Muscle layer of duodenum (tissue), 2 donors: ENCODE measurements at regions not wholly inside any gene's neighbourhood (a gene's known extent, or its start where the extent isn't known, plus 50 kb on each side); places are given as distances from the start of the nearest gene placed in this dataset.

Experiments
- H3K27ac ChIP-seq: one replicate; pipeline ENCODE4 v1.7.0; 2013; ENCODE audit warnings: mild to moderate bottlenecking, low read length
- H3K27me3 ChIP-seq: one replicate; pipeline ENCODE4 v1.7.0; 2013; ENCODE audit warnings: low read depth, mild to moderate bottlenecking, control low read depth, low read length
- H3K36me3 ChIP-seq, 2 donors: one replicate each; pipeline ENCODE4 v1.7.0; 2013; ENCODE audit warnings: low read length in 2 of 2, control low read depth in 1 of 2, mild to moderate bottlenecking in 1 of 2; ENCODE audit not compliant: insufficient read depth in 2 of 2, control insufficient read depth in 1 of 2
- H3K4me1 ChIP-seq, 2 donors: one replicate each; pipeline ENCODE4 v1.7.0; 2013; ENCODE audit warnings: low read length in 2 of 2, mild to moderate bottlenecking in 2 of 2, control low read depth in 1 of 2, moderate library complexity in 1 of 2; ENCODE audit not compliant: insufficient read depth in 2 of 2, control insufficient read depth in 1 of 2
- H3K4me3 ChIP-seq, 2 donors: one replicate each; pipeline ENCODE4 v1.7.0; 2013; ENCODE audit warnings: low read length in 2 of 2, low read depth in 1 of 2, mild to moderate bottlenecking in 1 of 2
- H3K9me3 ChIP-seq, 2 donors: one replicate each; pipeline ENCODE4 v1.7.0; 2013; ENCODE audit warnings: low read length in 2 of 2, control low read depth in 1 of 2, mild to moderate bottlenecking in 1 of 2; ENCODE audit not compliant: control insufficient read depth in 1 of 2
- donor health status: healthy.

DNA sequence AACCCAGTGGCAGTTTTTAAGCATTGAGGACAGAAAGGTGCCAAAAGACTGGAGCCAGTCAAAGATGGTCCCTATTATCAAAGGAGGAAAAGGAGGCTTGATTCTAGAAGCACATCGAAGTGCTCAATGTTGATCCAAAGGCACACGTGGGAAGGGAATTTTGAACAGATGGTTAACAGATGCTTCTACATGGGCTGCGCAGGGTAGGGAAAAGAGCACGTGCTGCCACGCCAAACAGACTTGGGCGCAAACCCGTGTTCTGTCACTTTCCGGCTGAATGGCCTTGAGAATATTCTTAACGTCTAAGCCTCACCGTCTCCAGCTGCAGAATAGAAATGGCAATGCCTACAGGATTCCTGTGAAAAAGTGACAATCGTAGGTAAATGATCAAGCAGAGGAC, 217.9 kb upstream of the MTNR1B start:
- Histone ChIP-seq H3K9me3 (no peaks in the 10 kb centered on the region), H3K4me3 (no peak overlapping the region), H3K27ac (no peak overlapping the region), H3K36me3 (no peaks in the 10 kb centered on the region), H3K4me1 (no peaks in the 10 kb centered on the region), H3K27me3 (no peaks in the 10 kb centered on the region)

DNA sequence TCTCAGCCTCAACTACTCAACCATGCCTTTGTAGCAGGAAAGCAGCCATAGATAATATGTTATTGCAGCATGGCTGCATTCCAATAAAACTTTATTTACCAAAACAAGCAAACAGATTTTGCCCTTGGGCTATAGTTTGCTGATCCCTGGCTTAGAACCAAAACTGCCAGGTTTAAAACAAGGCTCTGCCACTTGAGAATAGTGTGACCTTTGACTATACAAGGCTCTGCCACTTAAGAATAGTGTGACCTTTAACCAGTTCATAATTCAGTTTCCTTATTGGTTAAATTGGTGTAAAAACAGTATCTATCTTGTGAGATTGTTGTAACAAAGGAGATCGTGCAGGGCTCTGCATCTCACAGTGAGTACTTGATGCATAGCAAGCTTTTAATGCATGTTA, 217.3 kb upstream of the MTNR1B start:
- Histone ChIP-seq H3K4me3 (no peak overlapping the region), H3K9me3 (no peaks in the 10 kb centered on the region), H3K36me3 (no peaks in the 10 kb centered on the region), H3K27ac (no peak overlapping the region), H3K27me3 (no peaks in the 10 kb centered on the region), H3K4me1 (no peaks in the 10 kb centered on the region)

DNA sequence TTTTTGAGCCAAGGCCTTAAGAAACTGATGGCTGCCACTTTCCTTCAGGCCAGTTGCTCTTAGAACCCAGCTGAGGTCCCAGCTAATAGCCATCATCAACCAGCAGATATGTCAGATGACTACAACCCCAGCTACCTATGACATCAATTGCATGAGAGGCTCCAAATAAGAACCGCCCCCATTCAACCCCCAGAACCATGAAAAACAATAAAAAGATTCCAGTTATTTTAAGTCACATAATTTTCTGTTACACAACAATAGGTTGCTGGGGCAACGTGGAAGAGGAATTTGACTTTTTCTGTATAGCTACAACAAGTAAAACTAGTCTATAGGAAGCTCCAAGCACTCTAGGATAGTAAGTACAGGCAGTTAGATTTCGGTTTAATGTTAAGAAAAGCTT, 216.3 kb upstream of the MTNR1B start:
- Histone ChIP-seq H3K4me1 (no peaks in the 10 kb centered on the region), H3K9me3 (no peaks in the 10 kb centered on the region), H3K36me3 (no peaks in the 10 kb centered on the region), H3K27me3 (no peaks in the 10 kb centered on the region), H3K27ac (no peak overlapping the region), H3K4me3 (no peak overlapping the region)

GRCh38 chr11:92758241-92758780, 211.1 kb upstream of the MTNR1B start:
- H3K4me1 ChIP-seq = no peaks in the 10 kb centered on the region
- no peaks in the 10 kb centered on the region for H3K27me3 ChIP-seq

GRCh38 chr11:92759571-92760214, 209.8 kb upstream of the MTNR1B start:
- Histone ChIP-seq H3K4me1 (no peaks in the 10 kb centered on the region), H3K27ac (no peak overlapping the region), H3K27me3 (no peaks in the 10 kb centered on the region), H3K4me3 (no peak overlapping the region), H3K9me3 (no peaks in the 10 kb centered on the region), H3K36me3 (no peaks in the 10 kb centered on the region)

More at GRCh38 chr11:92758241-92758780, 211.1 kb upstream of the MTNR1B start:
- Histone ChIP-seq H3K27ac (no peak overlapping the region), H3K36me3 (no peaks in the 10 kb centered on the region), H3K4me3 (no peak overlapping the region), H3K9me3 (no peaks in the 10 kb centered on the region)

- Histone ChIP-seq H3K36me3 (no peaks in the 10 kb centered on the region), H3K9me3 (no peaks in the 10 kb centered on the region)
Measured at GRCh38 chr11:92762121-92762540, 207.3 kb upstream of the MTNR1B start.

GRCh38 chr11:92763336-92763735, 206.1 kb upstream of the MTNR1B start:
- no peaks in the 10 kb centered on the region for H3K27me3 ChIP-seq
- no peaks in the 10 kb centered on the region for H3K36me3 ChIP-seq
- H3K27ac ChIP-seq = no peak overlapping the region
- H3K9me3 ChIP-seq = no peaks in the 10 kb centered on the region
- H3K4me1 ChIP-seq = no peaks in the 10 kb centered on the region
- no peak overlapping the region for H3K4me3 ChIP-seq

More at GRCh38 chr11:92762121-92762540, 207.3 kb upstream of the MTNR1B start:
- Histone ChIP-seq H3K4me3 (no peak overlapping the region), H3K27me3 (no peaks in the 10 kb centered on the region), H3K27ac (no peak overlapping the region), H3K4me1 (no peaks in the 10 kb centered on the region)

DNA sequence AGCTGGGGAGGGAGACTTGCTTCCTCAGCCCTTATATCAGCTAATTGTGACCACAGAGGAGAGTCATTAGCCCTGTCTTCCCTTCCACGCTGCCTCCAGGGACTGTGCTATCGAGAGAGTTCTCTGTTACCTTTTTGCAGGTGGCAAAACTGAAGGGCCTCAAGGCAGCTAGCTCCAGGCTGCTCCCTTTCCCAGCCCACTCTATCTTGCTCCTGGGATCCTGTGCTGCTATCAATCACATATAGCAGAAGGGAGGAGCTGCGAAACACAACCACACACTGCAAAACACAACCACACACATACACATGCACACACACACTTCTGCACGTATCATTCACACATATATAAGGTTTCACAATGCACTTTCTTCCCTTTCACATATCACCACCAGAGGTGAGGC, 205.3 kb upstream of the MTNR1B start:
- no peaks in the 10 kb centered on the region for H3K4me1 ChIP-seq
- no peaks in the 10 kb centered on the region for H3K36me3 ChIP-seq
- no peaks in the 10 kb centered on the region for H3K27me3 ChIP-seq
- no peaks in the 10 kb centered on the region for H3K9me3 ChIP-seq
- no peak overlapping the region for H3K4me3 ChIP-seq
- H3K27ac ChIP-seq = no peak overlapping the region

DNA sequence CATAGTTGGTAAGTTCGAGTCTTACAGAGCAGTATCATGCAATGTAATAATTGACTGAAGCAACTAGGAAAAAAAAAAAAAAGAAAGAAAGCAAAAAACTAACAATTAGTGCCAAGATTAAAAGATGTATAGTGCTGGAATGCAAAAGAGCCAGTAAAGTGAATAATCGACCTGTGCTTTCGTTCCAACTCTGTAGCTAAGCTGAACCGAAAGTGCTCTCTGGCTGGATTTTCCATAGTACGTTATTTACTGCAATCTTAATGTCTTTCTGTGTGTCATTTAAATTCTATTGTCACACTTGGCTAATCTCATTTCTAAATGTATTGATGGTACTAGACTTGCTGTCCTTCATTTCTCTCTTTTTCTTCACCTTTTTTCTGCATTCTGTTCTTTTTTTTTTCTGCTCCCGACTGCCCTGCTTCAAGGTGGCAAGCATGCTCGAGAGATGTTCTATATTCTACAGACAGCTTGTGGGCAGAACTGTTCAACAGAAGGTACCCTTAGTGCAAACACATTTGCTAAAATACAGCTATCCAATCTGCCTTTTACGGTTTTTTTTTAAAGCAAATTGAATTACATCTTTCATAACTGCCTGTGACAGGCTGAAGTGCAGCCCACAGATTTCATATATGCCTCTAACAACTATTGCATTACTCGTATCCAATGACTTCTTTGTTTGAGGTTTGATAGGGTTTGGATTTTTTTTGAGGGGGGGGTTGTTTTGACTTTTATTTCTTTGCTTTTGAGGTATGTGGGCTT, 204.2 kb upstream of the MTNR1B start:
- Histone ChIP-seq H3K27me3 (no peaks in the 10 kb centered on the region), H3K9me3 (no peaks in the 10 kb centered on the region), H3K4me1 (no peaks in the 10 kb centered on the region), H3K36me3 (no peaks in the 10 kb centered on the region), H3K27ac (no peak overlapping the region), H3K4me3 (peak overlapping the region; percentile 18 to 42)

- Histone ChIP-seq H3K27ac (no peak overlapping the region), H3K27me3 (no peaks in the 10 kb centered on the region), H3K36me3 (no peaks in the 10 kb centered on the region), H3K4me3 (peak overlapping the region; percentile 18 to 42), H3K9me3 (no peaks in the 10 kb centered on the region), H3K4me1 (no peaks in the 10 kb centered on the region)
Measured at GRCh38 chr11:92765965-92766371, 203.5 kb upstream of the MTNR1B start.

- Histone ChIP-seq H3K27ac (no peak overlapping the region), H3K9me3 (no peaks in the 10 kb centered on the region), H3K27me3 (no peaks in the 10 kb centered on the region), H3K4me3 (peak overlapping the region; percentile 18 to 42), H3K36me3 (no peaks in the 10 kb centered on the region), H3K4me1 (no peaks in the 10 kb centered on the region)
Measured at GRCh38 chr11:92766698-92767097, 202.8 kb upstream of the MTNR1B start.
